Hepatocyte (in vitro differentiated cells): ENCODE measurements at regions not wholly inside any gene's neighbourhood (a gene's known extent, or its start where the extent isn't known, plus 50 kb on each side); places are given as distances from the start of the nearest gene placed in this dataset.
A peak's percentile ranks its signal among the peaks of the same experiment; 100 is the strongest.

Experiments used
- DNase-seq: peaks from one replicate; pipeline ENCODE4 v3.0.0-alpha.2; 2016; ENCODE audit warnings: low spot score
- H2AFZ ChIP-seq: fragments of 200-600 bp; sonication (generic); 2 replicates; pipeline ENCODE4 v1.6.0; 2016; ENCODE audit warnings: antibody characterized with exemption, mild to moderate bottlenecking
- H3K27ac ChIP-seq: fragments of 200-600 bp; sonication (generic); 2 replicates; pipeline ENCODE4 v1.5.1; 2016; ENCODE audit warnings: mild to moderate bottlenecking
- H3K27me3 ChIP-seq: fragments of 200-600 bp; sonication (generic); 2 replicates; pipeline ENCODE4 v1.6.1; 2016
- H3K36me3 ChIP-seq: fragments of 200-600 bp; sonication (generic); replicated peaks from 2 replicates; pipeline ENCODE4 v1.5.1; 2016; ENCODE audit warnings: low read depth; ENCODE audit not compliant: insufficient read depth
- H3K4me1 ChIP-seq: fragments of 200-600 bp; sonication (generic); 2 replicates; pipeline ENCODE4 v1.5.1; 2016; ENCODE audit warnings: mild to moderate bottlenecking, moderate library complexity; ENCODE audit not compliant: insufficient read depth
- H3K4me2 ChIP-seq: fragments of 200-600 bp; sonication (generic); 2 replicates; pipeline ENCODE4 v1.6.0; 2016
- H3K4me3 ChIP-seq: fragments of 200-600 bp; sonication (generic); 2 replicates; pipeline ENCODE4 v1.5.1; 2016; ENCODE audit warnings: mild to moderate bottlenecking
- H3K79me2 ChIP-seq: fragments of 200-600 bp; sonication (generic); 2 replicates; pipeline ENCODE4 v1.6.0; 2017; ENCODE audit warnings: mild to moderate bottlenecking
- H3K9me2 ChIP-seq: fragments of 200-600 bp; sonication (generic); replicated peaks from 2 replicates; pipeline ENCODE4 v1.6.0; 2017; ENCODE audit warnings: mild to moderate bottlenecking; ENCODE audit not compliant: insufficient read depth
- H3K9me3 ChIP-seq: fragments of 200-600 bp; sonication (generic); 2 replicates; pipeline ENCODE4 v1.5.1; 2016; ENCODE audit warnings: low read depth, mild to moderate bottlenecking
- H4K20me1 ChIP-seq: fragments of 200-600 bp; sonication (generic); 2 replicates; pipeline ENCODE4 v1.6.0; 2016; ENCODE audit warnings: mild to moderate bottlenecking; ENCODE audit not compliant: insufficient read depth, poor library complexity, severe bottlenecking
- EZH2 ChIP-seq: fragments of 200-600 bp; sonication (generic); IDR thresholded peaks from 2 replicates; pipeline ENCODE4 v1.6.1; 2016; ENCODE audit warnings: antibody characterized with exemption, mild to moderate bottlenecking, borderline replicate concordance
- EZH2phosphoT487 ChIP-seq: fragments of 200-600 bp; sonication (generic); IDR thresholded peaks from one replicate; pipeline ENCODE4 v1.6.1; 2018; ENCODE audit warnings: antibody characterized with exemption, mild to moderate bottlenecking, low read depth, moderate library complexity; ENCODE audit not compliant: unreplicated experiment, severe bottlenecking
- WGBS: methylation state at CpG from one replicate; pipeline ENCODE4 v1.1.6; 2016; ENCODE audit warnings: low lambda C conversion rate; ENCODE audit errors: missing lambda C conversion rate; 5-methylcytosine and 5-hydroxymethylcytosine counted together
- TF ChIP-seq, protein P1 (sequence below): fragments of 200-600 bp; sonication (generic); IDR thresholded peaks from 2 replicates; pipeline ENCODE4 v1.5.1; 2016; ENCODE audit warnings: antibody characterized with exemption, mild to moderate bottlenecking; ENCODE audit not compliant: poor library complexity

DNA sequence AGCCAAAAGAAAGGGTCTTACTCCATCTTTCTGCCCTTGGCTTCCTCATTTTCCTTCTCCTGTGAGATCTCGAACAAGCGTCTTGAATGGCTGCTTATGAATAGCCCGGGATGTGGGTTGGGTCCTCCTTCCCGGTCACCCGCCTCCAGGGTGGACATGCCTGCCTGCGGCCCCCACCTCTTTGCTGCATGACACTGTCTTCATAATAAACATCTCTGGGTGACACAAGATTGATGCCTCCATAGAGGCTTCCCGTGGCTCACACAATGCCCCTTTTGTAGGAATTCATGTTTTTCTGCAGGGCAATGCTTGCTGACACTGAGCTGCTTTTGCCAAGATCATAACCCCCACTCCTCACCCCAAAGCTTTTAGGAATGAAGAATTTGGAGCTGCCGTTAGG, 125.9 kb downstream of the ZNF664 start:
- Histone ChIP-seq H2AFZ (no peak overlapping the region), H4K20me1 (no peaks in the 10 kb centered on the region), H3K4me2 (no peak overlapping the region), H3K9me2 (no peaks in the 10 kb centered on the region), H3K36me3 (no peaks in the 10 kb centered on the region), H3K4me3 (no peak overlapping the region), H3K4me1 (no peaks in the 10 kb centered on the region), H3K79me2 (no peaks in the 10 kb centered on the region), H3K27ac (peak overlapping the region; percentile 87), H3K27me3 (no peaks in the 10 kb centered on the region), H3K9me3 (no peaks in the 10 kb centered on the region)
- no peak for TF ChIP-seq EZH2phosphoT487
- TF ChIP-seq, protein P1, sequence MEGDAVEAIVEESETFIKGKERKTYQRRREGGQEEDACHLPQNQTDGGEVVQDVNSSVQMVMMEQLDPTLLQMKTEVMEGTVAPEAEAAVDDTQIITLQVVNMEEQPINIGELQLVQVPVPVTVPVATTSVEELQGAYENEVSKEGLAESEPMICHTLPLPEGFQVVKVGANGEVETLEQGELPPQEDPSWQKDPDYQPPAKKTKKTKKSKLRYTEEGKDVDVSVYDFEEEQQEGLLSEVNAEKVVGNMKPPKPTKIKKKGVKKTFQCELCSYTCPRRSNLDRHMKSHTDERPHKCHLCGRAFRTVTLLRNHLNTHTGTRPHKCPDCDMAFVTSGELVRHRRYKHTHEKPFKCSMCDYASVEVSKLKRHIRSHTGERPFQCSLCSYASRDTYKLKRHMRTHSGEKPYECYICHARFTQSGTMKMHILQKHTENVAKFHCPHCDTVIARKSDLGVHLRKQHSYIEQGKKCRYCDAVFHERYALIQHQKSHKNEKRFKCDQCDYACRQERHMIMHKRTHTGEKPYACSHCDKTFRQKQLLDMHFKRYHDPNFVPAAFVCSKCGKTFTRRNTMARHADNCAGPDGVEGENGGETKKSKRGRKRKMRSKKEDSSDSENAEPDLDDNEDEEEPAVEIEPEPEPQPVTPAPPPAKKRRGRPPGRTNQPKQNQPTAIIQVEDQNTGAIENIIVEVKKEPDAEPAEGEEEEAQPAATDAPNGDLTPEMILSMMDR, result no peak
- no peak for TF ChIP-seq EZH2
- DNase-seq, result no peak
- WGBS, result 86% methylated on average over 8 of the region's 8 CpGs

GRCh38 chr12:124099661-124100060, 126.6 kb downstream of the ZNF664 start:
- H3K9me2 ChIP-seq, result no peaks in the 10 kb centered on the region
- no peak overlapping the region for H2AFZ ChIP-seq
- WGBS, result 97% methylated on average over 16 of the region's 16 CpGs
- DNase-seq, result no peak
- no peak overlapping the region for H3K4me3 ChIP-seq
- H3K9me3 ChIP-seq, result no peaks in the 10 kb centered on the region
- no peaks in the 10 kb centered on the region for H3K4me1 ChIP-seq
- H3K27ac ChIP-seq, result no peak overlapping the region
- H3K27me3 ChIP-seq, result no peaks in the 10 kb centered on the region
- H3K79me2 ChIP-seq, result no peaks in the 10 kb centered on the region
- no peaks in the 10 kb centered on the region for H3K36me3 ChIP-seq
- TF ChIP-seq, protein P1, result no peak
- TF ChIP-seq EZH2, result no peak
- no peaks in the 10 kb centered on the region for H4K20me1 ChIP-seq
- no peak overlapping the region for H3K4me2 ChIP-seq

DNA sequence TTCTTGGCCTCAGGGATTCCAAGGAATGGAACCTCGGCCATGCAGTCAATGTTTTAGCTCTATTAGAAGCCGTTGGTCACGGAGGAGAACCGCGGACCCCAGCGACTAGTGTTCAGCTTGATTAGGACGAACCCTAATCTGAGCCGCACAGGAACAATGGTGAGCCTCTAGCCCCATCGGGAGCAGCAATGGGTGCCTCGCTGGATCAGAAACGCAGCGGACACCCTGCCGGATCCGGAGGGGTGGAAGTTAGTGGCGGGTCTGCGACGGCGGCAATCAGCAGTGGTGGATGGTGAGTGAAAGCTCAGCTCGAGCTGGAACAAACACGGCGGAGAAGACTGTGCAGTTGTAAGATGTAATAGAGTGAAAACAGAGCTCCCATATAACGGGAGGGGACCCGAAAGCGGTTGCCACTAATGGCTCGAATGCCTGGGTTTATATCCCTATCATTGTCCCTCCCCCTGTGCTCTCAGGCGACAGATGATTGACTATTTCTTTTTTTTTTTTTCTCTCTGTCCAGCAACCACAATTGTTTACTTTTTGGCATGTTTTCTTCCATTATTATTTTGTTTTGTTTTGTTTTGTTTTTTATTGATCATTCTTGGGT, 127.7 kb downstream of the ZNF664 start:
- H3K4me2 ChIP-seq, result no peak overlapping the region
- WGBS, result 84% methylated on average over 26 of the region's 26 CpGs
- no peaks in the 10 kb centered on the region for H3K79me2 ChIP-seq
- H3K27me3 ChIP-seq, result no peaks in the 10 kb centered on the region
- H3K4me1 ChIP-seq, result no peaks in the 10 kb centered on the region
- H3K4me3 ChIP-seq, result no peak overlapping the region
- no peak overlapping the region for H3K27ac ChIP-seq
- H3K9me3 ChIP-seq, result no peaks in the 10 kb centered on the region
- DNase-seq, result no peak
- H3K9me2 ChIP-seq, result no peaks in the 10 kb centered on the region
- H3K36me3 ChIP-seq, result no peaks in the 10 kb centered on the region
- H2AFZ ChIP-seq, result no peak overlapping the region
- TF ChIP-seq EZH2phosphoT487 (no peak), EZH2 (no peak)
- TF ChIP-seq, protein P1, result no peak
- H4K20me1 ChIP-seq, result no peaks in the 10 kb centered on the region

DNA sequence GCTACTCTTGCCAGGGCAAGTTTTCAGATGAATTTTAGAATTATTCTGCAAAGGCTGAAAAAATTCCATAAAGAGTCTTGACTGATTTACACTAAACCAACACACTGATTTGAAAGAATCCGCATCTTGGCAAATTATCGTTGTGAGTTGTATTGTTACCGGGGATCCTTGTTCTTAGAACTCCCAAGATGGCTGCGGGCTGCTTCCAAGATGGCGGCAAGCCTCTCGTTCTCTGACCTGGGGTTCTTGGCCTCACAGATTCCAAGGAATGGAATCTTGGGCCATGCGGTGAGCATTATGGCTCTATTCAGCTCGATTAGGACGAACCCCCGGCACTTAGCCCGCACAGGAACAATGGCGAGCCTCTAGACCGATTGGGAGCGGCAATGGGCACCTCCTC, 132.5 kb downstream of the ZNF664 start:
- Histone ChIP-seq H4K20me1 (no peaks in the 10 kb centered on the region), H3K79me2 (no peaks in the 10 kb centered on the region), H3K4me2 (no peak overlapping the region), H3K4me3 (no peak overlapping the region), H3K27ac (no peak overlapping the region), H3K9me2 (no peaks in the 10 kb centered on the region), H2AFZ (no peak overlapping the region), H3K9me3 (no peaks in the 10 kb centered on the region), H3K27me3 (no peaks in the 10 kb centered on the region), H3K4me1 (no peaks in the 10 kb centered on the region), H3K36me3 (no peaks in the 10 kb centered on the region)
- no peak for TF ChIP-seq EZH2
- TF ChIP-seq, protein P1, result no peak
- no peak for TF ChIP-seq EZH2phosphoT487
- WGBS, result 90% methylated on average over 14 of the region's 14 CpGs
- no peak for DNase-seq
